ENCODE measurements at regions not wholly inside any gene's neighbourhood (a gene's known extent, or its start where the extent isn't known, plus 50 kb on each side); places are given as distances from the start of the nearest gene placed in this dataset.
"Not testable (repeated sequence)": the region's sequence is repeated elsewhere in the genome, so short reads cannot be mapped to it uniquely, and the experiment has no call there.

GRCh38 chr3:30324587-30324986 lies 281.8 kb upstream of the TGFBR2 start:
- in situ Hi-C loops (cut with HindIII; ENCODE audit: low pct_ligation_motif_present, low sequenced_read_pairs): no loop called here
- no peaks in the 10 kb centered on the region for H3K36me3 ChIP-seq (replicated peaks)
- no peak for DNase-seq

GRCh38 chr3:30327976-30328375 lies 278.4 kb upstream of the TGFBR2 start:
- DNase-seq; H3K36me3 ChIP-seq (replicated peaks); H3K27ac ChIP-seq; H3K27me3 ChIP-seq (replicated peaks); in situ Hi-C loops (cut with HindIII; ENCODE audit: low pct_ligation_motif_present, low sequenced_read_pairs); H3K4me3 ChIP-seq (ENCODE audit: low read depth, low read length): not testable (repeated sequence)

More at GRCh38 chr3:30324587-30324986, 281.8 kb upstream of the TGFBR2 start:
- Histone ChIP-seq H3K4me3 (ENCODE audit: low read depth, low read length) (no peak overlapping the region), H3K27ac (no peak overlapping the region), H3K27me3 (replicated peaks) (no peaks in the 10 kb centered on the region)
- no peak for TF ChIP-seq CTCF (IDR thresholded peaks at IDR 0.05; ENCODE audit: low read depth, low read length, missing control alignments)

- H3K36me3 ChIP-seq (replicated peaks); H3K27me3 ChIP-seq (replicated peaks); in situ Hi-C loops (cut with HindIII; ENCODE audit: low pct_ligation_motif_present, low sequenced_read_pairs); DNase-seq; H3K4me3 ChIP-seq (ENCODE audit: low read depth, low read length); H3K27ac ChIP-seq: not testable (repeated sequence)
These were observed 277.5 kb upstream of the TGFBR2 start for GRCh38 chr3:30328935-30329334.

- no peak for DNase-seq
- no peaks in the 10 kb centered on the region for H3K36me3 ChIP-seq (replicated peaks)
- in situ Hi-C loops (cut with HindIII; ENCODE audit: low pct_ligation_motif_present, low sequenced_read_pairs): no loop called here
- no peaks in the 10 kb centered on the region for H3K27me3 ChIP-seq (replicated peaks)
- TF ChIP-seq CTCF (IDR thresholded peaks at IDR 0.05; ENCODE audit: low read depth, low read length, missing control alignments): no peak
- H3K27ac ChIP-seq: no peak overlapping the region
- H3K4me3 ChIP-seq (ENCODE audit: low read depth, low read length): no peak overlapping the region
These were observed 274.9 kb upstream of the TGFBR2 start for GRCh38 chr3:30331519-30331918.

GRCh38 chr3:30332196-30333021 lies 274.0 kb upstream of the TGFBR2 start:
- Histone ChIP-seq H3K27ac (no peak overlapping the region), H3K4me3 (ENCODE audit: low read depth, low read length) (no peak overlapping the region), H3K36me3 (replicated peaks) (no peaks in the 10 kb centered on the region), H3K27me3 (replicated peaks) (no peaks in the 10 kb centered on the region)
- no peak for TF ChIP-seq CTCF (IDR thresholded peaks at IDR 0.05; ENCODE audit: low read depth, low read length, missing control alignments)
- in situ Hi-C loops (cut with HindIII; ENCODE audit: low pct_ligation_motif_present, low sequenced_read_pairs): no loop called here
- no peak for DNase-seq

GRCh38 chr3:30333143-30333542 lies 273.3 kb upstream of the TGFBR2 start:
- DNase-seq: no peak
- no peaks in the 10 kb centered on the region for H3K27me3 ChIP-seq (replicated peaks)
- no peak for TF ChIP-seq CTCF (IDR thresholded peaks at IDR 0.05; ENCODE audit: low read depth, low read length, missing control alignments)
- H3K27ac ChIP-seq: no peak overlapping the region
- no peak overlapping the region for H3K4me3 ChIP-seq (ENCODE audit: low read depth, low read length)
- in situ Hi-C loops (cut with HindIII; ENCODE audit: low pct_ligation_motif_present, low sequenced_read_pairs): no loop called here
- no peaks in the 10 kb centered on the region for H3K36me3 ChIP-seq (replicated peaks)

- no peak for TF ChIP-seq CTCF (IDR thresholded peaks at IDR 0.05; ENCODE audit: low read depth, low read length, missing control alignments)
- Histone ChIP-seq H3K27ac (no peak overlapping the region), H3K36me3 (replicated peaks) (no peaks in the 10 kb centered on the region), H3K27me3 (replicated peaks) (no peaks in the 10 kb centered on the region), H3K4me3 (ENCODE audit: low read depth, low read length) (no peak overlapping the region)
- in situ Hi-C loops (cut with HindIII; ENCODE audit: low pct_ligation_motif_present, low sequenced_read_pairs): no loop called here
- DNase-seq: no peak
These were observed 272.5 kb upstream of the TGFBR2 start for GRCh38 chr3:30333903-30334302.
